Right cardiac atrium (tissue), 5 donors: ENCODE measurements at regions not wholly inside any gene's neighbourhood (a gene's known extent, or its start where the extent isn't known, plus 50 kb on each side); places are given as distances from the start of the nearest gene placed in this dataset.
A peak's percentile ranks its signal among the peaks of the same experiment; 100 is the strongest.
"Not testable (repeated sequence)": the region's sequence is repeated elsewhere in the genome, so short reads cannot be mapped to it uniquely, and the experiment has no call there.

Source experiments
- ATAC-seq, 2 donors: fragments of 200-7000 bp; cut with Tn5 transposase; one replicate each; pipeline versions ENCODE4 v1.8.0 to v1.9.1; 2020; ENCODE audit warnings: moderate library complexity in 2 of 2, mild to moderate bottlenecking in 1 of 2
- DNase-seq, 3 donors: peaks; one replicate each; pipeline ENCODE4 v3.0.0-alpha.2; 2020
- H3K27ac ChIP-seq: one replicate; pipeline ENCODE4 v1.5.1; 2013; ENCODE audit warnings: mild to moderate bottlenecking, low read length, control low read depth, moderate library complexity
- H3K27me3 ChIP-seq: one replicate; pipeline ENCODE4 v1.6.1; 2013; ENCODE audit not compliant: control insufficient read depth, insufficient read depth
- H3K4me1 ChIP-seq: one replicate; pipeline ENCODE4 v1.6.1; 2013; ENCODE audit warnings: low read length; ENCODE audit not compliant: control insufficient read depth, insufficient read depth
- H3K4me3 ChIP-seq: one replicate; pipeline ENCODE4 v1.5.1; 2013; ENCODE audit warnings: low read length, control low read depth
- H3K9me3 ChIP-seq: one replicate; pipeline ENCODE4 v1.6.1; 2013; ENCODE audit warnings: low read length; ENCODE audit not compliant: control insufficient read depth
- WGBS: extraction: QIAGEN DNeasy Blood & Tissue Kit; methylation state at CpG from one replicate; pipeline ENCODE4 v1.1.7; 2013; 5-methylcytosine and 5-hydroxymethylcytosine counted together
- intact Hi-C, 4 donors: fragments of 100-400 bp; cut with DNase I; formaldehyde crosslinking; loops; one replicate each; pipeline versions ENCODE4 v1.11.0 to v1.14.0; 2022 to 2023
- donor health status: healthy with polysubstance abuse.
- donor health status: DM: no; HTN: yes; CAD: no.
- donor health status: DM: no; HTN: no; CAD: no.
- donor health status: DM: no; HTN: yes; CAD: no; lungs with severe emphysema.
- donor health status: DM: yes; HTN: yes; CAD: no.

DNA sequence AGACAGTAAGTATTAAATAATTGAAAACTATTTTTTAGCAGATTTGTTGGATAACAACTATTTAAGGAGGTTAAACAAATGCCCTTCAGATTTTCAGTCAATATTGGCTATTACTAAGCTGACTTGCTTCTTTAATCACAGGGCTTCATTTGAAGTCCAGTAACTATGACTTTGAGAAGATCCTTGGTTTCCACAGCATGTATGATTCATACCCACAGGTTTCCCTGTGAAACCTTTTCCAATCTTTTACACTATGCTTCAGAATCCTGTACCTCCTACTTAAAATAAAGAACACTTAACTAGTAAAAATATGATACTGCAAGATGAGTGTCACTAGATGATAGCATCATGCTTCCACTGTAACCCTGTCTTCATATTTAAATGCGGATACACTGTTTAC is 211.9 kb downstream of the SPATA31A1 start:
- H3K27me3 ChIP-seq, H3K4me1 ChIP-seq, intact Hi-C loops, ATAC-seq, H3K27ac ChIP-seq, DNase-seq, H3K9me3 ChIP-seq, H3K4me3 ChIP-seq: not testable (repeated sequence)
- WGBS = 94% methylated on average over 1 of the region's 1 CpG

DNA sequence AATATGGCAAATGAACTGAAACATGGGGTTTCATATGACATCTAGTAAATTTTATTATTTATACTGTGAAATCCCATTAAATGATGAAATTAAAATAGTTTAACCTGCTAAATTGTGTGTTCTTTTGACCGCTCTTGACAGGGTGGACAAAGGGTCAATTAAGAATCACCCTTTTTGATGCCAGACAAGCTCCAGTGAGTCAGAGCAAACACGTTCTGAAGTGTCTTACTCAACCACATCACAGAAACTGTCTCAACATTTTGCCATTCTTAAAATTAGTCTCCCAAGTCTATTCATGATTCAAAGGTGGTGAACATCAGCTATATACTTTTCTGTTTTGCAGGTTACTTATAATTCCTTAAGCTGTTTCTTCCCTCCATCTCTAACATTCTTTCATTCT is 213.4 kb downstream of the SPATA31A1 start:
- WGBS = 96% methylated on average over 1 of the region's 2 CpGs
- H3K27ac ChIP-seq, H3K4me3 ChIP-seq, H3K9me3 ChIP-seq, H3K27me3 ChIP-seq, intact Hi-C loops, DNase-seq, ATAC-seq, H3K4me1 ChIP-seq: not testable (repeated sequence)

DNA sequence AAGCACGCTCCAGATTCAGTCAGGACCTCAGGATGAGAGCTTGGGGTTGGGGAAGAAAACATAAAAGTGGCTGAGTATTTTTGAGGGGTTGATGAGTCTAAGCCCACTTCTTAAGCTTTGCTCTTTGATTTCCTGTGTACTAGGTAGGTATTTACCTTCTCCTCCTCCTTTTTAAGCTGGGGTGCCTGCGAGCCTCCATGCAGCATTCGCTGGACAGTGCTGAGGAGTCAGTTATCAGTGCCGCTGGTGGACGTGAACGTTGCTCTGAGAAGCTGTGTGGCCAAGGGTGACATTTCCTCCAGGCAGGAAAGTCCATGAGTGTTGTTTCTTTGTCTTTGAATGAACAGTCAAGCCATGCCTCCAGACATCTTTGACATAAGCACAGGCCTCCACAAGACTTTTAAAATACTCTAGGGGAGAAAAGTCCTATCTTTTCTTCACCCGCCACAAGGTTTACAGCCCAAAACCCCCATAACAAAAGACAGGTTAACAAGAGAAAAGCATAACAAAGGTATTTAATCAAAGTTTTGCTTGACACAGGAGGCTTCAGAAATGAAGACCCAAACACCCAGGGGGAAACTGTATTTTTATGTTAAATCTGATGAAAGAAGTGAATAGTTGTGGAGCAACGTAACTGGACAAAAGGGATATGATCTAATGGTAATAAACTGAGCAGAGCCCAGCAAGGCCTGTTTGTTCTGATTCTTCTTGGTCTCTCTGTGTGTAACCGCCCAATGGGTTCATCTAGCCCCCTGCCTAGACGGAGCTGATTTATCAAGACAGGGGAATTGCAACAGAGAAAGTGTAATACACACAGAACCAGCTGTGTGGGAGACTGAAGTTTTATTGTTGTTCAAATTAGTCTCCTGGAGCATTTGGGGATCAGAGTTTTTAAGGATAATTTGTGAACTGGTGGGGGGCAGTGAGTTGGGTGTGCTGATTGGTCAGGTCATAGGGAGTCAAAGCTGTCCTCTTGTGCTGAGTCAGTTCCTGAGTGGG is 217.9 kb downstream of the SPATA31A1 start:
- ATAC-seq, H3K27me3 ChIP-seq, intact Hi-C loops, H3K27ac ChIP-seq, H3K4me1 ChIP-seq, H3K4me3 ChIP-seq, H3K9me3 ChIP-seq, DNase-seq: not testable (repeated sequence)
- WGBS = 59% methylated on average over 4 of the region's 10 CpGs

DNA sequence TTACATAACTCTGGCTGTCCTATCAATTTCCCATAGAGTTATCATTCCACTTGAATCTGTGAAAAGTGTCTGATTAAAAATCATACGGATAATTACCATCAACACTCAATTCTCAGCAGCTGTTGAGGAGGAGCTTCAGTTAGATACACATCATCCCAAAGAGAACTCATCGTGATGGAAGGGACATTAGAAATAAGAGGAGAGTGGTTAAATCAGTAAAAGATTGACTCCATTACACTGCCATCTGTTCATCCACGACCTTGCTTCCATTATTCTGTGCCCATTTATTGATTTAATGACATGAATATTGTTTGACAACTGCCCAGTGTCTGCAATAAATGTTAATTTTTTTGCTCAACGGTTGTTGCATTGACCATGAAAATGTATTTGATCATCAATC is 223.5 kb downstream of the SPATA31A1 start:
- H3K4me1 ChIP-seq, intact Hi-C loops, H3K27me3 ChIP-seq, H3K27ac ChIP-seq, ATAC-seq, H3K9me3 ChIP-seq, DNase-seq, H3K4me3 ChIP-seq: not testable (repeated sequence)
- WGBS = 75% methylated on average over 4 of the region's 4 CpGs

DNA sequence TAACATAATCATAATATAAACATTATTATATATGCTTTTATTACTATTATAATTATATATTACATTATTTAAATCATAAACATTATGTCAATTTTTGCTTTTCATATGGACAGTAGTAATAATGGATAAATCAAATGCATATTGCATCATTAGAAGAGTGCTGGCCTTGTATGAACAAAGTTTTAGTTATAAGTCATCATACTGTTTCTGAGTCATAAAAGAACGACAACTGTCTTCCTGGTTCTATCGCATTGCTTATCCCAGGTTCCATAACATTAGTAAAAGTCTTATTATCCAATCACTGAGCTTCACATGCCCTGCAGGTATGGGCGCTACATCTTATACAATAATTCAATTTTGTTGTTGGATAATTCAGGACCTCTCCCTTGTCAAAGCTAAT is 225.8 kb downstream of the SPATA31A1 start:
- not testable (repeated sequence) for H3K27me3 ChIP-seq
- 94% methylated on average over 3 of the region's 3 CpGs for WGBS

DNA sequence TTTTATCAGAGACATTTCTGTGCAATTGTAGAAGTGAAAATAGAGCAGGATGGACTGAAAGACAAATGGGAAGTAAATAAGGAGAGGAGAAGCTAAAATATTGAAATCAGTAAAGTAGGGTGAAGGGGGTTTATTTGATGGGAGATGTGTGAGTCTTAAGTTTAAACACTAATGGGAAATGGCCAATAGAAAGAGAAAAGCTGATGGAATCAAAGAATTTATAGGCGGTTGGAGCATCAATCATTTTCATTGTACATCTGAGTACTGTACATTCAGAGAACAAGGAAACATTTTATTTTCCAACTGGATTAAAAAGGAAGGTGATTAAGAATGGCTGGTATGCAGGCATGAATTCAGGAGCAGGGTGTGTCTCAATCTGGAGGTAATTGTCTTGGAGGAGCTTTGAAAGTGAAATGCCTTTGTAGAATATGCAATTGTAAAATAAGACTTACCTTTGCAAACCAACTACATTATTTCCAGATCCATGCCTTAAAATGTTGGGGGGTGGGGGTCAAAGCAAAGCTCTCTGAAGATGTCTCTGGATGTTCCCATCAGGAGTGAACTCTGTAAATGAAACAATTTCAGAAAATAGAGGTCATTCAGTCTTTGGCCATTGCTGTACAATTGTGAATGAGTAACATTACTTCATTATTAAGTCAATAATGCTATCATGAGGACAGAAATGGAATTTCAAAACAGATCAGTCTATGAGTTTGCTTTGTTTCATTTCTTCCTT is 227.4 kb downstream of the SPATA31A1 start:
- H3K4me1 ChIP-seq, DNase-seq, H3K9me3 ChIP-seq, H3K27ac ChIP-seq, H3K27me3 ChIP-seq, ATAC-seq, intact Hi-C loops, H3K4me3 ChIP-seq: not testable (repeated sequence)
- 85% methylated on average over 1 of the region's 1 CpG for WGBS

More for the DNA sequence above, 225.8 kb downstream of the SPATA31A1 start:
- H3K27ac ChIP-seq, intact Hi-C loops, DNase-seq, H3K4me3 ChIP-seq, ATAC-seq, H3K9me3 ChIP-seq, H3K4me1 ChIP-seq: not testable (repeated sequence)

DNA sequence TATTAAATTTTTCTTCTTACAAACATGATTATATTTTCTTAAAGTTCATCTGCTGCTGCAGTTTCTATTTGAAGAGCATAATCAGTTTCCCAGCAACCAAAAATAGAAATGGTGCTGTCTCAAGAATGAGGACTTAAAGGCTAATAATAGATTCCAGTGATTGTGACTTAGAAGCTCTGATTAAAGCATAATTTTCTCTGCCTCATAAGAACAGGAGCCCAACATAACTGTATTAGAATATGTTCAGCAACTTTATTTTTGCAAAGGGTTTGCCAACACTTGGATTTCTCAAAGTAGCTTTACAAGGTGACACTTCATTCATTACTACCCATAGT is 227.9 kb downstream of the SPATA31A1 start:
- H3K27ac ChIP-seq, H3K27me3 ChIP-seq, H3K4me3 ChIP-seq, H3K9me3 ChIP-seq, DNase-seq, intact Hi-C loops, H3K4me1 ChIP-seq, ATAC-seq: not testable (repeated sequence)

DNA sequence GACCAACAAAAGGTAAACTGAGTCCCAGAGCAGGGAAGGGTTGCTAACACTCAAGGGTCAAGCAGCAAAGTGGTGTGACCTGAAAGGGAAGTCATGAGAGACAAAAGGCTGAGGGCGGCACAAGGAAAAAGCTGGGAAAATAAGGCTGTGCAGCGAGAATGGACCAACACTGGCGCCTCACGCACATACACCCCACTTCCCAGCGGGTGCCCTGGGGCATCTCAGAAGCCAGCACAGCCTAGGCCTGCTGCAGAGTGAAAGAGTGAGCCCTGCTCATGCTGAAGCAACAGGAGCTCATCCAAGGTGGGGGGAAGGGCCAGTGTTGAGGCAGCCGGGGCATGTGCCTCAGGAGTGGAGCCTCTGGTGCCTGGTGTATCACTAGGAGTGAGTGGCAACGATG is 229.8 kb downstream of the SPATA31A1 start:
- H3K4me3 ChIP-seq, intact Hi-C loops, H3K27me3 ChIP-seq, H3K4me1 ChIP-seq, H3K27ac ChIP-seq, H3K9me3 ChIP-seq, DNase-seq: not testable (repeated sequence)
- 94% methylated on average over 6 of the region's 7 CpGs for WGBS
- ATAC-seq = peak in 1 of 2 donors; percentile 23

DNA sequence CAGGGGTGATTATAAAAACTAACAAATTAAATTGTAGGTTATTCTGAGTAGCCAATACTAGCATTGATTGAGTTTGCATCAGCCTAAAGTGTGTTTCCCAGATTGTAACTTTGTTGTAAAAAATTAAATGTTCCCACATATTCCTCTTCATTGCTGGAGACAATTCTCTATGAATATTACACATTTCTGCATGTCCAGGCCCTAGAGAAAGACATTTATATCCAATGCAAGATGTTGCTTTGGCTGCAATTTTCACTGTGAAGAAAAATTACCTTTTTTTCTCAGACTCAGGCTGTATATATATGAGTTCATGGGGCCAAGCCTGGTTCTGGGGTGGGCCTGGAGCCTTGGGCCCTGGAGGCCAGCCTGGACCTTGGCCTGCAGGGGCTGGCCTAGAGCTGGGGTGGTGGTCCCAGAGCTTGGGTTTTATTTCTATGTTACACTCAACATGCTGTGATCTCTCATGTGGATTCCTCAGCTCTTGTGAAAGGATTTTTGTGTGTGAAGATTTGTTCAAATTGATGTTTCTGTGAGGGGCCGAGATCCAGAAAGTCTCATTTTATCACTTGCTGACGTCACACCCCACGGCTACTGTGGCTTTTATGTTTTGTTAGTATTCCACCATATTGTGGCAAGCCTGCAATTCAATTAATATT is 232.5 kb downstream of the SPATA31A1 start:
- no peaks in the 10 kb centered on the region for H3K27me3 ChIP-seq
- H3K4me1 ChIP-seq = no peaks in the 10 kb centered on the region
- 60% methylated on average over 3 of the region's 3 CpGs for WGBS
- no peaks in the 10 kb centered on the region for H3K9me3 ChIP-seq
- no peak overlapping the region for H3K27ac ChIP-seq
- intact Hi-C loops = no loop called here
- peak in 1 of 3 donors; percentile 50 for DNase-seq
- peak in 1 of 2 donors; percentile 26 for ATAC-seq
- H3K4me3 ChIP-seq = no peak overlapping the region

DNA sequence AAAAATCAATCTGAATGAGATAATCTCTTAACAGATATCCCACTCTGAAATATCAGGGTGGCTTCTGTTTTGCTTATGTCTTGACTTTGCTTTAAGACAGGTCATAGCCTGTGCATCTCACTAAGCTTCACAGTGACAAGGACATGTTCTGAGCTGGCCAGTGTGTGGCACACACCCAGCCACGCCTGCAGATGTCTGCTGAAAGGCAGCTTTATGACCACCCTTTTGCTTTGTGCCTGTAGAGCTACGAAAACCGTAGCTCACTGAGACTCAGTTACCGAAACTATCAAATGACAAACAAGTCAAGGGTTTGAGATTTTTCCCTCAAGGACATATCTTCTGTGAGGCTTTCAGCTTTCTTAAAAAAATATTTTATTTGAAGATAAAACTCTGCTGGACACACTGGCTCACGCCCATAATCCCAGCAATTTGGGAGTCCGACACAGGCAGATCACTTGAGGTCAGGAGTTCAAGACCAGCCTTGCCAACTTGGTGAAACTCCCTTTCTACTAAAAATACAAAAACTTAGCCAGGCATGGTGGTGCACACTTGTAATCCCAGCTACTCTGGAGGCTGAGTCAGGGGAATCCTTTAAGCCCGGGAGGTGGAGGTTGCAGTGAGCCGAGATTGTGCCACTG is 233.2 kb downstream of the SPATA31A1 start:
- Histone ChIP-seq H3K9me3 (no peaks in the 10 kb centered on the region), H3K4me1 (no peaks in the 10 kb centered on the region), H3K4me3 (no peak overlapping the region), H3K27ac (no peak overlapping the region), H3K27me3 (no peaks in the 10 kb centered on the region)
- intact Hi-C loops = no loop called here
- 51% methylated on average over 8 of the region's 8 CpGs for WGBS
- DNase-seq (peak in 2 of 3 donors; percentile 15 to 33), ATAC-seq (peak; percentile 35 to 67)
